SK-N-SH (cell line): ENCODE measurements at regions not wholly inside any gene's neighbourhood (a gene's known extent, or its start where the extent isn't known, plus 50 kb on each side); places are given as distances from the start of the nearest gene placed in this dataset.

ENCODE experiments used
- CTCF ChIA-PET: fragments of 300-600, 350-600 bp; formaldehyde crosslinking; extraction: SDS; loops from one replicate; lab custom pipeline; 2021; lab: Yijun Ruan, JAX
- POLR2A ChIA-PET: fragments of 350-600 bp; sonication (Branson Sonifier 250); formaldehyde crosslinking; extraction: SDS; loops from one replicate; lab custom pipeline; 2020; ENCODE audit warnings: antibody characterized with exemption, inconsistent platforms; lab: Yijun Ruan, JAX
- DNase-seq: peaks from one replicate; pipeline ENCODE4 v3.0.0; 2012
- H2AFZ ChIP-seq: fragments of 200-600 bp; sonication (generic); 2 replicates; pipeline ENCODE4 v1.8.1; 2016; ENCODE audit warnings: antibody characterized with exemption, mild to moderate bottlenecking, low read depth
- H3F3A ChIP-seq: fragments of 200-600 bp; sonication (generic); replicated peaks from 2 replicates; pipeline ENCODE3; 2016; ENCODE audit warnings: antibody characterized with exemption, mild to moderate bottlenecking; ENCODE audit not compliant: insufficient read depth
- H3K27ac ChIP-seq, 2 experiments: fragments of 200-500 bp in 1 of 2; fragments of 200-600 bp in 1 of 2; sonication (Bioruptor generic) in 1 of 2; sonication (generic), shearing (Covaris generic) in 1 of 2; 2 replicates each; pipeline versions ENCODE4 v1.5.1 to v1.6.1; 2014 to 2016; ENCODE audit warnings: low read depth in 2 of 2, inconsistent platforms in 1 of 2, low read length in 1 of 2, mild to moderate bottlenecking in 1 of 2, mixed read lengths in 1 of 2
- H3K27me3 ChIP-seq: fragments of 200-600 bp; sonication (generic), shearing (Covaris generic); 2 replicates; pipeline ENCODE4 v1.6.1; 2016; ENCODE audit warnings: mixed run types; ENCODE audit not compliant: insufficient read depth
- H3K36me3 ChIP-seq, 2 experiments: fragments of 200-500 bp in 1 of 2; fragments of 200-600 bp in 1 of 2; sonication (Bioruptor generic) in 1 of 2; sonication (generic) in 1 of 2; replicated peaks in 1 of 2; 2 replicates each; pipeline versions ENCODE3 to v1.5.1; 2014 to 2016; ENCODE audit warnings: low read length in 1 of 2, mild to moderate bottlenecking in 1 of 2; ENCODE audit not compliant: insufficient read depth in 2 of 2, control insufficient read depth in 1 of 2
- H3K4me1 ChIP-seq, 2 experiments: fragments of 200-500 bp in 1 of 2; fragments of 200-600 bp in 1 of 2; sonication (Bioruptor generic) in 1 of 2; sonication (generic), shearing (Covaris generic) in 1 of 2; 2 replicates each; pipeline versions ENCODE4 v1.5.1 to v1.6.1; 2014 to 2016; ENCODE audit warnings: low read depth in 1 of 2, low read length in 1 of 2, mixed run types in 1 of 2; ENCODE audit not compliant: insufficient read depth in 2 of 2, control insufficient read depth in 1 of 2
- H3K4me2 ChIP-seq: fragments of 200-600 bp; sonication (generic), shearing (Covaris generic); 2 replicates; pipeline ENCODE4 v1.6.1; 2017; ENCODE audit warnings: mixed run types
- H3K4me3 ChIP-seq, 2 experiments: fragments of 200-500 bp in 1 of 2; fragments of 200-600 bp in 1 of 2; sonication (Bioruptor generic) in 1 of 2; sonication (generic), shearing (Covaris generic) in 1 of 2; 2 replicates each; pipeline versions ENCODE4 v1.5.1 to v1.8.1; 2014 to 2016; ENCODE audit warnings: low read depth in 2 of 2, inconsistent platforms in 1 of 2, low read length in 1 of 2, mild to moderate bottlenecking in 1 of 2, mixed read lengths in 1 of 2, moderate library complexity in 1 of 2
- H3K79me2 ChIP-seq: fragments of 200-600 bp; sonication (generic); 2 replicates; pipeline ENCODE4 v1.8.1; 2017; ENCODE audit warnings: mild to moderate bottlenecking; ENCODE audit not compliant: insufficient read depth
- H3K9ac ChIP-seq: fragments of 200-600 bp; sonication (generic); 2 replicates; pipeline ENCODE4 v1.6.1; 2017; ENCODE audit warnings: mixed run types
- H3K9me2 ChIP-seq: fragments of 200-600 bp; sonication (generic); 2 replicates; pipeline ENCODE4 v1.6.1; 2017; ENCODE audit warnings: mixed run types
- H3K9me3 ChIP-seq: fragments of 200-600 bp; sonication (generic); 2 replicates; pipeline ENCODE4 v1.6.1; 2017; ENCODE audit warnings: mixed run types, mild to moderate bottlenecking, moderate library complexity
- H4K20me1 ChIP-seq: fragments of 200-600 bp; sonication (generic); 2 replicates; pipeline ENCODE4 v1.6.1; 2017; ENCODE audit warnings: mild to moderate bottlenecking, mixed run types; ENCODE audit not compliant: insufficient read depth
- CTCF ChIP-seq: fragments of 200-600 bp; sonication (generic); IDR thresholded peaks from 2 replicates; pipeline ENCODE4 v1.6.1; 2017; ENCODE audit warnings: antibody characterized with exemption, mild to moderate bottlenecking, moderate library complexity
- ELF1 ChIP-seq: IDR thresholded peaks from 2 replicates; pipeline ENCODE4 v1.4.0; 2012
- FOSL2 ChIP-seq: IDR thresholded peaks from 2 replicates; pipeline ENCODE4 v1.4.0; 2012; ENCODE audit warnings: low read depth, mild to moderate bottlenecking, moderate library complexity, borderline replicate concordance
- FOXJ3 ChIP-seq: sonication (generic); formaldehyde crosslinking; IDR thresholded peaks from 2 replicates; pipeline ENCODE4 v1.5.1; 2020; ENCODE audit warnings: mild to moderate bottlenecking, missing genetic modification reagents
- FOXM1 ChIP-seq: IDR thresholded peaks from 2 replicates; pipeline ENCODE4 v1.4.0; 2012; ENCODE audit warnings: low read depth, mild to moderate bottlenecking
- GABPA ChIP-seq: IDR thresholded peaks from 2 replicates; pipeline ENCODE4 v1.4.0; 2012; ENCODE audit warnings: low read depth, mild to moderate bottlenecking
- MXI1 ChIP-seq: IDR thresholded peaks from 2 replicates; pipeline ENCODE4 v1.6.1; 2012; ENCODE audit warnings: mild to moderate bottlenecking, low read depth, low read length, improper control_type of control experiment
- PBX3 ChIP-seq: IDR thresholded peaks from 2 replicates; pipeline ENCODE4; 2012
- POLR2AphosphoS5 ChIP-seq: IDR thresholded peaks from 2 replicates; pipeline ENCODE4 v1.6.1; 2012; ENCODE audit warnings: low read depth, low read length
- RCOR1 ChIP-seq: fragments of 150-350 bp; IDR thresholded peaks from 2 replicates; pipeline ENCODE4 v1.6.1; 2017; ENCODE audit warnings: antibody characterized with exemption, low read length
- RXRA ChIP-seq: IDR thresholded peaks from 2 replicates; pipeline ENCODE4 v1.4.0; 2012; ENCODE audit warnings: low read depth, mild to moderate bottlenecking, borderline replicate concordance
- SIN3A ChIP-seq: IDR thresholded peaks from 2 replicates; pipeline ENCODE4 v1.6.1; 2012; ENCODE audit warnings: low read depth, mild to moderate bottlenecking, low read length, moderate library complexity, borderline replicate concordance
- TAF1 ChIP-seq: IDR thresholded peaks from 2 replicates; pipeline ENCODE4 v1.6.1; 2012; ENCODE audit warnings: low read depth, mild to moderate bottlenecking, low read length, moderate library complexity, borderline replicate concordance
- USF1 ChIP-seq: IDR thresholded peaks from 2 replicates; pipeline ENCODE4 v1.4.0; 2012; ENCODE audit warnings: low read depth, borderline replicate concordance
- USF2 ChIP-seq: fragments of 150-350 bp; IDR thresholded peaks from 2 replicates; pipeline ENCODE4 v1.6.1; 2017; ENCODE audit warnings: antibody characterized with exemption, low read length, low read depth, borderline replicate concordance
- YY1 ChIP-seq: IDR thresholded peaks from 2 replicates; pipeline ENCODE4 v1.4.0; 2012; ENCODE audit warnings: low read depth, mild to moderate bottlenecking
- WGBS: methylation state at CpG from one replicate; pipeline ENCODE4 v1.1.6; 2017; ENCODE audit warnings: low lambda C conversion rate; 5-methylcytosine and 5-hydroxymethylcytosine counted together

- H4K20me1 ChIP-seq, result no peaks in the 10 kb centered on the region
- H3K9me2 ChIP-seq, result no peaks in the 10 kb centered on the region
- no peaks in the 10 kb centered on the region for H3K27me3 ChIP-seq
- no peak for DNase-seq
- H2AFZ ChIP-seq, result 0 out of 2 replicates have a peak overlapping the region, but pooled peaks have one; percentile 67
- CTCF ChIA-PET, result no interaction called here
- H3K36me3 ChIP-seq, result no peaks in the 10 kb centered on the region
- H3K4me3 ChIP-seq, result no peak overlapping the region
- H3F3A ChIP-seq, result no peaks in the 10 kb centered on the region
- WGBS, result 43% methylated on average over 3 of the region's 3 CpGs
- 0 out of 2 replicates have a peak, but pooled peaks cover 4% of the 10 kb centered on the region for H3K9me3 ChIP-seq
- no peak for TF ChIP-seq FOXM1
- TF ChIP-seq RCOR1, result no peak
- TF ChIP-seq CTCF, result no peak
- no peak for TF ChIP-seq POLR2AphosphoS5
- TF ChIP-seq GABPA, result no peak
- TF ChIP-seq FOSL2, result no peak
- no peaks in the 10 kb centered on the region for H3K79me2 ChIP-seq
- H3K4me2 ChIP-seq, result no peak overlapping the region
- POLR2A ChIA-PET, result no interaction called here
- no peak overlapping the region for H3K9ac ChIP-seq
- no peak overlapping the region for H3K27ac ChIP-seq
- no peaks in the 10 kb centered on the region for H3K4me1 ChIP-seq
Observed at GRCh38 chr4:156528216-156528615, 443.4 kb downstream of the PDGFC start.

- Histone ChIP-seq H3K4me3 (no peak overlapping the region), H4K20me1 (no peaks in the 10 kb centered on the region), H3K9me3 (0 out of 2 replicates have a peak, but pooled peaks cover 4% of the 10 kb centered on the region), H3K27ac (no peak overlapping the region), H3K4me1 (no peaks in the 10 kb centered on the region), H3K9ac (no peak overlapping the region), H3K36me3 (no peaks in the 10 kb centered on the region), H3K9me2 (no peaks in the 10 kb centered on the region), H3F3A (no peaks in the 10 kb centered on the region), H3K4me2 (no peak overlapping the region), H3K27me3 (no peaks in the 10 kb centered on the region), H2AFZ (peak overlapping the region; percentile 67; the same call in 1 of the 2 replicates), H3K79me2 (no peaks in the 10 kb centered on the region)
- 53% methylated on average over 2 of the region's 2 CpGs for WGBS
- POLR2A ChIA-PET, result no interaction called here
- DNase-seq, result no peak
- TF ChIP-seq RCOR1, result no peak
- TF ChIP-seq MXI1, result no peak
- TF ChIP-seq SIN3A, result no peak
- TF ChIP-seq FOSL2, result no peak
- CTCF ChIA-PET, result no interaction called here
Observed at GRCh38 chr4:156527237-156527993, 444.2 kb downstream of the PDGFC start.

- ChIA-PET POLR2A (no interaction called here), CTCF (no interaction called here)
- no peaks in the 10 kb centered on the region for H3K79me2 ChIP-seq
- no peaks in the 10 kb centered on the region for H3F3A ChIP-seq
- WGBS, result 28% methylated on average over 1 of the region's 1 CpG
- 0 out of 2 replicates have a peak, but pooled peaks cover 4% of the 10 kb centered on the region for H3K9me3 ChIP-seq
- no peaks in the 10 kb centered on the region for H3K36me3 ChIP-seq
- no peak overlapping the region for H3K4me2 ChIP-seq
- H3K4me3 ChIP-seq, result no peak overlapping the region
- no peak overlapping the region for H2AFZ ChIP-seq
- no peaks in the 10 kb centered on the region for H3K27me3 ChIP-seq
- H3K4me1 ChIP-seq, result peaks cover 0 to 11% of the 10 kb centered on the region in 2 experiments; a peak in 2 of 4 replicates
- DNase-seq, result no peak
- no peak overlapping the region for H3K27ac ChIP-seq
- H3K9me2 ChIP-seq, result no peaks in the 10 kb centered on the region
- H4K20me1 ChIP-seq, result no peaks in the 10 kb centered on the region
- no peak overlapping the region for H3K9ac ChIP-seq
- no peak for TF ChIP-seq USF2
- no peak for TF ChIP-seq PBX3
- no peak for TF ChIP-seq YY1
- no peak for TF ChIP-seq POLR2AphosphoS5
- TF ChIP-seq TAF1, result no peak
- no peak for TF ChIP-seq FOXJ3 (CRISPR knock-in tag)
- no peak for TF ChIP-seq ELF1
- no peak for TF ChIP-seq USF1
- TF ChIP-seq RXRA, result no peak
Observed at GRCh38 chr4:156523991-156524390, 447.6 kb downstream of the PDGFC start.
